HG02623 (cell line): ENCODE measurements at regions not wholly inside any gene's neighbourhood (a gene's known extent, or its start where the extent isn't known, plus 50 kb on each side); places are given as distances from the start of the nearest gene placed in this dataset.
"Not testable (repeated sequence)": the region's sequence is repeated elsewhere in the genome, so short reads cannot be mapped to it uniquely, and the experiment has no call there.

Experiments used
- ATAC-seq: cut with Tn5 transposase; IDR thresholded peaks from one replicate; pipeline ENCODE4 v1.9.1; 2021; ENCODE audit warnings: moderate library complexity; ENCODE audit not compliant: unreplicated experiment

DNA sequence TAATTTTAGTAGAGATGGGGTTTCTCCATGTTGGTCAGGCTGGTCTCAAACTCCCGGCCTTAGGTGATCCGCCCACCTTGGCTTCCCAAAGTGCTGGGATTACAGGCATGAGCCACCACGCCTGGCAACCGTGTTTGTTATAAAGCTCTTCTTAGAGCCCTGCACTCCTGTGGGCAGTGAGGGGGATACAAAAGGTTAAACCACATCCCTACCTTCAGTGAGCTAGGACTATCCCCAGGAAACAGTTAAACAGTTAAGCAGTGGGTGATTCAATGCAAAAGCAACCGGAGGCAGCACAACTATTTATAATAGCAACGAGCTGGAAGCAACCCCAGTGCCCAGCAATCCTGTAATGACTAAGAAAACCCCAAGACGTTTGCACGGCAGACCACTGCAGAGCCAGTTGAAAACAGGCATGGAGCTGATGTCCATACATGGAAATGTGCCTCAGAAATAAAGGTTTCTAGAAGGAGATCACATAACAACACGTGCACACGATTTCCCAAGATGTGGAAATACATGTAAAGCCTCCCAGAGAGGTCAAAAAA lies 107.2 kb upstream of the LYZL2 start:
- ATAC-seq: peak; percentile 71

DNA sequence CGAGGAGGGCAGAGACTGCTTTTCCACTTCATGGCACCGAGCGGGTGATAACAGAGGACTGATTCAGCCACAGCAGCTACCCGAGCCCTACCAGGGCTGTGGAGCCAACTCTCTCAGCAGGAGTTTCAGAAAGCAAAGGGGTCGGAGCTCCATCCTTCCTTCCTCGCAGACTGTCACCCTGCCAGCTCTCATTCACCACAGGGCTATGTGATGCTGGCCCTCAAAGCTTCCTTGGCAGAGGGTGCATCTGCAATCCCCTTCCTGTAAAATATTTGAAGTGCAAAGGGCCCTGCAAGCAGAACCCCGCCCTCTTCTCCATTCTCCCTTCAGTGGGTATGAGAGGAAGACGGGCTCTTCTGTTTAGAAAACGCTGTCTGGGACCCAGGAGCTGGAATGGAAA lies 105.3 kb upstream of the LYZL2 start:
- no peak for ATAC-seq

DNA sequence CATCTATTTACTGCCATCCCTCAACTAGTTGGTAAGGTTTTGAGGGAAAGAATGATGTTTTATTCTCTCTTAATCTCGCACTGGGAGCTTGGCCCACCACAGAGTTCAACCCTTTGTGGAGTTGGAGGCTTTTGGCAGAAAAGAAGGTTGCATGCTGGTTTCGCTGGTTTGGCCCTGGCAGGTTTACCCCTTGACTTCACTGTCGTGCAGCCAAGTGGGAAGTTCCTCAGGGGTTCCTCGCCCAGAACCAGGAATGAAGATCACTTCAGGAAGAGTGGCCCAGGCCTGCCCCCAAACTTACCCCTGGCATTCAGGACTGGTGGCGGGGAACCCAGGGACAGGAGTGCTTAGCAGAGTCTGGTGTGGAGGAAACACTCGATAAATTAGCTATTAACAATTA lies 103.1 kb upstream of the LYZL2 start:
- ATAC-seq: no peak

DNA sequence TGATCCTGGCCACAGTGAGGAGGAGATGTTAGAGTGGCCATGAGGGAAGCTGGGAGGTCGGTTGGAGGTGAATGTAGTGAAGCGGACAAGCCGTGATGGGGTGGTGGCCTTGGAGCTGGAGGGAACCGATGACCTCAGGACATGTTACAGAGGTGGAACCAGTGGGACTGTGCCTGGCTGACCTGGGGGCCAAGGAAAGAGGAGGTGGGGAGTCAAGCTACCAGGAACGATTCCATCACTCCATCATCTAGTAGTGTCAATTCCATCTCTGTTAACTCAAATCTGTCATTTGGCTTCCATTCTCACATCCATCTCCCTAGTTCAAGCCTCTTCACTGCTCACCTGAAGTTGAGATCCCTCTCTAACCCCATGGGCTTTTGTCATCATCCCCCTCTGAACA lies 102.4 kb upstream of the LYZL2 start:
- ATAC-seq: no peak

DNA sequence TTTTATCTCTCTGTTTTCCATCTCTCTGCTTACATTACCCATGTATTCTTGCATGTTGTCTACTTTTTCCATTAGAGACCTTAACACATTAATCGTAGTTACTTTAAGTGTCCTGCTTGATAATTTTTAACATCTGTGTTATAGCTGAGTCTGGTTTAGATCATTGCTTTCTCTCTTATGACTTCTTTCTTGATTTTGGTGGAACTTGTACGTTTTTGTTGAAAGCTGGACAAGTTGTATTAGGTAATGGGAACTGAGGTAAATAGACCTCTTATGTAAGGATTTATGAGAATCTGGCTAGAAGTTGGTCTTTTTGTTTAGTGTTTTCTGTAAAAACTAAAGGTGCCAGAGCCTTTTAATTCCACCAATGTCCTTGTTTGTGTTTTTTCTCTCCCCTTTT lies 100.8 kb upstream of the LYZL2 start:
- ATAC-seq: no peak

DNA sequence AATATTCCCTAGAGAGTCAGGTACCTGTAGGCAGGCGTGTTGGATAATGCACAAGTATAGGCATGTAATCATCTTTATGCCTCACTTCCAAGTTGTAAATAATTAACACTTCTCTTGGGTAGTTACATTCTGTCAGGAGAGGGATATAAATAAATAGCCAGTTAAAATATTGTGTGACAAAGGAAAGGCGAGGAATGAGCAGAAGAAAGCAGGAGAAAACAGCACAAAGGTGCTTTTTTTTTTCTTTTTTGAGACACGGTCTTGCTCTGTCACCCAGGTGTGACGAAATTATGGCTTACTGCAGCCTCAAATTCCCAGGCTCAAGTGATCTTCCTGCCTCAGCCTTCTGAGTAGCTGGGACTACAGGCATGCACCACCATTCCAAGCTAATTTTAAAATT lies 99.2 kb upstream of the LYZL2 start:
- ATAC-seq: no peak

DNA sequence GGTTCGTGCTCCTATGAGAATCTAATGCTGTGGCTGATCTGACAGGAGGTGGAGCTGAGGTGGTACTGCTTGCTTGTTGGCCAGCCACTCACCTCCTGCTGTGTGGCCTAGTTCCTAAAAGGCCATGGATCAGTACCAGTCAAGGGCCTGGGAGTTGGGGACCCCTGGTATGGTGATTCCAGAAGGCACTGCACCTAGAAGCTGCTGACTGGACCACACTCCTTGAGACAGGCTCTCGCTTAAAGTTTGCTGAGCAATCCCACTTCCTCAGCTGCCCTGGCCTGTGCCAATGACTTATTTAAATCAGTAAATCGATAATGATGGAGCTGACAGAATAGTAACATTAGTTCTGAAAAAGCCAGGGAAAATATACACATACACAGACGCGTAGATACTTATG lies 98.6 kb upstream of the LYZL2 start:
- no peak for ATAC-seq

DNA sequence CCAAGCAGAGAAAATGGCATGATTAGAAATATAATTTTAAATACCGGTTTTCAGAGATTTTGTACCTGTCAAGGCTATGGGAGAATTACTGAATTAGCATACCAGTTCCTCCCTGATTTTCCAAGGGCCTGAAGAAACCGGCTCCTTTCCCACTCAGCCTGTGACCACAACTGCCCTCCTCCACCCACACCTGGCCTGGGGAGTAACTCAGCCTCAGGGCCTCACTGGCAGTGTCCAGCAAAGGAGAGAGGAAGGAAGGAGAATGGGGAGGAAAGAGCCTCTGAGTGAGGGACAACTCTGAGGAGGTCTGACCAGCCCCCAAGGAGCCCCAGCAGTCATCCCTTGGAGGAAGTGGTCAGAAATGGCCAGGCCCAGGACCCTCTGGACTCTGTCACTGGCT lies 98.0 kb upstream of the LYZL2 start:
- no peak for ATAC-seq

DNA sequence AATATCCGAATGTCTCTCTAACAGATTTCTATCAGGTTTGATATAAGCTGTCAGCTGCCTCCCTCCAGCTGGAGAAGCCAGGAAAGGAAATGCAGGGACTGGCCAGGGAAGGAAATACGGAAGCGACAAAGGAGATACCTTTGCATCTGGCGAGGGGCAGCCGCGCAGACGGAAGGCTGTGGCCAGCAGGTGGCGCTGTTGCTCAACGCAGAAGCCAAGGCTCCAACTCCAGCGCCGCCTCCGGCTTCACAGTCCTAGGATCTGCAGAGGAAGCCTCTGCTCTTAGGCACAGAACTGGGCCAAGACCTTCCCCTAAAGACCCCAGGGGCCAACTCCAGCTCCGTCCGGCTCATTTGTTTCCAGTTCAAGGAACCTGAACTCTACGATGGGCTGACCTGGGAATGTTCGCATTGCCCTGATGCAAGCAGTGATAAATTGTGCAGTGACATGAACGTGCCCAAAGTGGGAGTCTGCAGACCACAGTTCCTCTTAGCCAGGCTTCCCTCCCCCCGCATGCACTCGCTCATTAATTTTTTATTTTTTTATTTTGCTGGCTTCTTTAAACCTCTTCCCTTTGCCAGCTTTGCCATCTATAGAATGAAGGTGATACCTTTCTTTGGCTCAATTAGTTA lies 97.3 kb upstream of the LYZL2 start:
- ATAC-seq: peak; percentile 86

DNA sequence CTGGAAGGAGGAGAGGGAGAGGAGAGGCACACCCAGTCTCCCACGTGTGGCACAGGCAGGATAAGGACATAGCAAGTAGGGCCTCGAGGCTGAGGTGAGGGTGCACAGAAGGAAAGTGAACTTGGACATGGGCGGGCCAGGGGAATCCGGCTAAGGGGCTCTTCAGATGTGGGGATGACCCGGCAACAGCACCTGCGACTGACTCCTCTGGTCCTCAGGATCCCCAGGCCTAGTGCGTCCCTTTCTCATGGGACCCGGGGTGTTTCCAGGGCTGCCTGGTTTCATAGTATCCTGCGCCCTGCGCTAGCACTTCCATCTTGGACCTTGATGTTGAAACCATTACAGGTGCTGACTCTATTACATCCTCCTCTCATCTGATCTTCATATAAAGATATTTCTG lies 96.1 kb upstream of the LYZL2 start:
- no peak for ATAC-seq

DNA sequence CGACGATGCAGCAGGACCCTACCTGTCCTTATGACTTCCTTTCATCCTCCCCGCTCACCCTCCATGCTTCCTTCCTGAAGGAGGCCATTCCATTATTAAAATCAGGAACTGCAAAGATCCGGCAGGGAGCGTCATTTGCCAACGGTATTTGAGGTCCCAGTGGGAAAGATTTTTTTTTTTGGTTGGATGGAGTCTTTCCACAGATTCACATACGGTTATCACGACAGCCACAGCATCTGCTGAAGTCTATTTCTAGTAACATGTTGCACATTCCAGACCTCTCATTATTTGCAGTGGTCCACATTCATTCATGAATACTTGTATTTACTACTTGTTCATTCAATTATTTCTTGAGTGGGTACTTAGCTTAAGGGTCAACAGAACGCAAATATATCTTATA lies 94.7 kb upstream of the LYZL2 start:
- ATAC-seq: no peak

DNA sequence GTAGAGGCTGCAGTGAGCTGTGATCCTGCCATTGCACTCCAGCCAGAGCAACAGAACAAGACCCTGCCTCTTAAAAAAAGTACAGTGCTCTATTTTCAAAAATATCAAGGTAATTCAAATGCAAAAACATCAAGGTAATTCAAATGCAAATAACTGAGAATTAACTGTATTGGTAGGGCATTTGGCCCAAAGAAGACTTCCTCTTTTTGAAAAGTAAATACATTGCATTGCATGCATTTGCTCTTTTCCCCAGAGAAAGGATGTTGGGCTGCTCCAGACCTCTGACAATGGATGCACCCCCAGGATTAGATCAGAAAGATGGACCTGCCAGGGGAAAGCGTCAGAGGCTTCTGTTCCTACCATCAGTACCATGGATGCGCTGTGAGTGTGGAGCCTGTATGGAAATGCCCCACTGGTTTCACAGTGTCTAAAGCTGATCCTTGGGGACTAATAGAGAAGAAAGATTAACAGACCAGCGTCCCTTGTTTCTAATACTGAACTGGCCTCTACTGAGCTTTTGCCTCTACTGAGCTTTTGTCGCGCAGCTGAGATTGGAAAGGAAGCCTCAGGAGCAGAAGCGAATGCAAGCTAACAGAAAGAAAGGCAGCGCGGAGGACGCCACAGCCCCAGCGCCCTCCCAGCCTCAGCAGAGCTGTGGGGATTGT lies 93.5 kb upstream of the LYZL2 start:
- no peak for ATAC-seq

DNA sequence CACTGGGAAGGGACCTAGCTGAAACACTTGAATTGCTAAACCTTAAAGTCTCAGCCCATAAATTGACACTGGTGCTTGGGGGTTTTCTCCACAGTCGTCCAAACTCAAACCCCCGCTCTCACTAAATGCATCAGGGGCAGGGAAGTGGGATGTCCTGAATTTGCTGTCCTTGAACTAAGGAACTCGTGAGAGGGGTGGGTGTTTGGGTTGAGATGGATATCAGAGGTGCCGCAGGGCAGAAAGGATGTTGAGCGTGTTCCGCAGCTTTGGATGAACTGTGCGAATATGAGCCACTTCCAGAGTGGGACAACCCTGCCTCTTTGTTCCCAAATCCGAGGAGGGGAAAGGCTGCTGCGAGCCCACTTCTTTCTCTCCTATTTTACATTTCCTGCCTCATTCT lies 90.3 kb upstream of the LYZL2 start:
- no peak for ATAC-seq

DNA sequence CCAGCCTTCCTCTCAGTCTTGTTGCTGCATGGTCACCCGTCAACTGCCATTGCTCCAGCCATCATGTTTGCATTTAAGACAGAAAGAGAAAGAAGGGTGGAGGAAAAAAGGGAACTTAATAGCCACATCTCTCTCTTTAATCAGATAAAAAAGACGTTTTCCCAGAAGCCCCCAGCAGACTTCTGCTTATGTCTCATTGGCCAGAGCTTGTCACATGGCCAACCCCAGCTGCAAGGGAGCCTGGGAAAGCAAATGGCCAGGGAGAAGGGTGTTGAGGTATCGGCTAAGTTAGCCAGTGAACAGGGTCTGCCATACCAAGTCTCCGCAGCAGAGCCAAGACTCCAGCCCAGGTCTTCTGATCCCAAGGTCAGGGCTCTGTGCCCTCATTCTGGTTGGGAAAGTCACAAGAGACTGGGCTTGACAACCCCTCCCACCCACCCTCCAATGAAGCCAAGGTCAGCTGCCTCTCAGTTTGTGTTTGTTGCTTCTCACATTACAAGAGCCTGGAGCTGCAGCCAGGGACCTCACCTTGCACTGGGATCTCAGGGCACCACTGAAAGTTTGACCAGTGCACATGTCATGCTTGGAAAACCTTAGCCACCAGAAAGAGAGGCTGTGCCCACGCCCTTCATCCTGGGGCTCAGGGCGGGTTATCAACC lies 80.3 kb upstream of the LYZL2 start:
- ATAC-seq: no peak

DNA sequence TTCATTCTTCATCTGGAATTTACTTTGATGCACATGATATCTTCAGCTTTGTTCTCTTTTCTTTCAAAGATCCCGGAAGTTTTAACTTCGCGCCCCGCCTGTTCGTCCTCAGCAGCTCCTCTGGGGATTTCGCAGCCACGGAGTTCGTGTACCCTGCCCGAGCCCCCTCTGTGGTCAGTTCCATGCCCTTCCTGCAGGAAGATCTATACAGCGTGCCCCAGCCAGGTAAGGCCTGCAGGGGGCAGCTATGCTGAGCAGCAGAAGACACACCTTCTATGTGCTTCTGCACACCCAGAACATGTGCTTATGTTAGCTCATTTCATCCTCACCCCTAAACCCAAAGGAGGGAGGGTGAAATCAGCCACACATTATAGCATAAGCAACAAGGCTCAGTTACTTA lies 79.7 kb upstream of the LYZL2 start:
- no peak for ATAC-seq

DNA sequence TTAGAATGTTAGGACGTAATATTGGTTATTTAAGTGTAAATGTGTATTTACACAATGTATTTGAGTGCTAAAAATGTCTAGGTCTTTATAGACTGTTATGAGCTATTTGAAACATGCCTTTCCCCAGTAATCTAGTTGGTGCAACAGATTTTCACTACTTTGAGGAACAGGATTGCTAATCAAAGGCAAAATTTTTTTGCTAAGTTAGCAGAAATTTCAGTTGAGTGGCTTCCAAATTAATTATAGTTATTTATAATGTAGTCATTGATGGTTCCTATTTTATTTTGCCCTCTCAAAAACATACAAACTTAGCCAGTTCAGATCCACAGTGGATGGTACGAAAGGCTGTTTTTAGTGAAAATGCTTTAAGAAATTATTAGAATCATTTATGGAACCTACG lies 78.7 kb upstream of the LYZL2 start:
- ATAC-seq: no peak

DNA sequence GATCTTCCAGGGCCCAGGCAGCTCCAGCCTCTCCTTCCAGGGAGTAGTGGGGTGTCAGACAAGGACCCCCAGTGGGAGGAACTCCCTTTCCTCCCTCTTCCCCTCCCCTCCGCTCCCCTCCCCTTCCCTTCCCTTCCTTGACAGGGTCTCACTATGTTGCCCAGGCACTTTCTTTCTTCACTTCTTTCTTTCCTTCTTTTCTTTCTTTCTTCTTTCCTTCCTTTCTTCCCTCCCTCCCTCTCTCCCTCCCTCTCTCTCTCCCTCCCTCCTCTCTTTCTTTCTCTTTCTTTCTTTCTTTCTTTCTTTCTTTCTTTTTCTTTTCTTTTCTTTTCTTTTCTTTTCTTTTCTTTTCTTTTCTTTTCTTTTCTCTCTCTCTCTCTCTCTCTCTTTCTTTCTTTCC lies 76.6 kb upstream of the LYZL2 start:
- not testable (repeated sequence) for ATAC-seq

DNA sequence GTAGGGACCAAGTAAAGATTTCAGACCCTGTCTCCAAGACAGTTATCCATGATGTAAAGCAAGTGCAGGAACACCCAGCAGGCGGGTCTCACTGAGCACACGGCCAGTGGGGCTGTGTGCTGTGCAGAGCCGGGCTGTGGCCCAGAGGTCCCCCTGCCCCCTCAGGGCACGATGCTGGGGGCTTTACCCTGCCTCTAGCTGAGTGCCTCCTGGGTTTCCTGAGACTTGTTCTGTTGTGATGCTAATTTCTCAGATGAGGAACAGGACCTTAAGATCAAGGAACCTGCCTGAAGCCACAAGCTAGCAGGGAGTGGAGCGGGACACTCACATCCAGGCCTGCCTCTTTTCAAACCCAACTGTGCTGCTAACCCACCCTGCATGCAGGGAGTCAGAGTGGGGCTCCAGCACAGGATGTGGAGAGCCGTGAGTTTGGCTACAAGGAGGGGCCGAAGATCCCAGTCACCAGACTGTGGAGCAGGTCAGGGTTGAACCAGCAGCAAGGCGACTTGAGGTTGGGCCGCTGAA lies 76.1 kb upstream of the LYZL2 start:
- peak; percentile 5 for ATAC-seq

DNA sequence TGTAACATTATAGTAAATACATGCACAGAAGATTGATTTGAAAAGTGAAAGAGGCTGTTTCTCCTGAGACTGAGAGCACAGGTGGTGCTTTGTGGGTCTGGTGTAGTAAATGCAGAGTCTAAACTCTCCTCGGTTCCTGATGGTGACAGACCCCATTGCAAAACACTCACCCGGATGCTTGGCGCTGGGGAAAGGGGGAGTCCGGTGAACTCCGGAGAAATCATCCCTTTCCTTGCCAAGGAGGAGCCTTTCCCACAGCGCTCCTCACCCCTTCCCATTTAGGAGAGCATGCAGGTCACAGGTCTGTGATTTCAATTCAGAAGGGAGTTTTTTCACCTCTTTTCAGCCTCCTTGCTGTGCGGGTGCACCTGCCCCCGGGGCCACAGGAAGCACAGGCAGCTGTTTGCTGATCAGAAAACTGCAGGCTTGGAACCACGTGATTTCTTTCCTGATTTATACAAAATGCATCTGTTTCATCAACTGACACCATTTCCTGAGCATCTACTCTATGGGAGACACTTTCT lies 75.6 kb upstream of the LYZL2 start:
- ATAC-seq: peak; percentile 47

DNA sequence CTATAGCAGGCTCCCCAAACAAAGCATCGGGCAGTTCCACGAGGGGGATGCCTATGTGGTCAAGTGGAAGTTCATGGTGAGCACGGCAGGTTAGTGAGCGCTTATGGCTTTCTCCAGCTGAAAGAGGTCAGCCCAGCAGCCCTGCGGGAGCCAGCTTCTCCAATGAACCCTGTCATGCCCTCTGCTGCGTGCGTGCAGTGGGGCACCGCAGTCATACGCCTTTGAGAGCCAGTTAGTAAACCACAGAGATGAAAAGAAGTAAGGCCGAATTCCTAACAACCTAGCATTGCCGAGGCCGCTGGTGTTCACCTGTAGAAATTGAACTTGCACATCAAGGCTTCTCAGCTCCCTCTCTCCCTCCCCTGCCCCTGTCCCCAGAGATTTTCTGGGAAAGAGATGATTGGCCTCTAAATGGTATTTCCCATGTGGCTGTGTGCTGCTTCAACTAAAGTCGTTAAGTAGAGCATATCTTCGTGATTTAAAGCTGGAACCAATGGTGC lies 75.1 kb upstream of the LYZL2 start:
- ATAC-seq: peak; percentile 2

DNA sequence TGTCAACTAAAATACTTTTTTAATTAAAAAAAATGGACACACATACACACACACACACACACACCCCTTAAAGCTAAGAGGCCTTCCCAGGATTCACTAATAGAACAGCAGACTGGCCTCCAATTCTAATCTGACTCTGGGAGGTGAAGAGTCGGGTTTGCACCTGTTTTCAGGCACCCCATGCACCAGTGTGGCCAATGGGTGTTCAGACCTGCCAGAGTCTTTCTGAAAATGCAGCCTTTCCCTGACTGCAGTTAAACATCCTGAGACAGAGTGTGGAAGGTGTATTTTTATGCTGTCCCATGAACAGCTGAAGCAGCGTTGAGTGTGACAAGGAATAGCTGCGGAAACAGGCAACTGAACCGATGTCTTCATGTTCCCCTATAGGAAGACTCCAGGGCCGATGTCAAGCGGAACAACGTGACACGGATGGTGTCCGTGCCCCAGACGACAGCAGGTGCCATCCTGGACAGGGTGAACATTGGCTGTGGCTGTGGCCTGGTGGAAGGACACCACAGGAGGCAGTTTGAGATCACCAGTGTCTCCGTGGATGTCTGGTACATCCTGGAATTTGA lies 74.6 kb upstream of the LYZL2 start:
- ATAC-seq: no peak
